ENCODE measurements at regions not wholly inside any gene's neighbourhood (a gene's known extent, or its start where the extent isn't known, plus 50 kb on each side); places are given as distances from the start of the nearest gene placed in this dataset.

- DNase-seq (ENCODE audit: low read depth) (no peak), FAIRE-seq (no peak)
- Histone ChIP-seq H3K4me3 (ENCODE audit: low read depth, low read length) (no peak overlapping the region), H3K36me3 (ENCODE audit: control insufficient read depth, insufficient read depth, low read length) (no peaks in the 10 kb centered on the region), H3K27me3 (ENCODE audit: control insufficient read depth, insufficient read depth, low read length) (no peaks in the 10 kb centered on the region)
- TF ChIP-seq CTCF (IDR thresholded peaks at IDR 0.05; ENCODE audit: insufficient read depth, low read length, severe bottlenecking) = no peak
These were observed 319.0 kb downstream of the KCNRG start for GRCh38 chr13:50334115-50334778.

- Histone ChIP-seq H3K4me3 (ENCODE audit: low read depth, low read length) (no peak overlapping the region), H3K36me3 (ENCODE audit: control insufficient read depth, insufficient read depth, low read length) (no peaks in the 10 kb centered on the region), H3K27me3 (ENCODE audit: control insufficient read depth, insufficient read depth, low read length) (no peaks in the 10 kb centered on the region)
- no peak for FAIRE-seq
- DNase-seq (ENCODE audit: low read depth) = no peak
- TF ChIP-seq CTCF (IDR thresholded peaks at IDR 0.05; ENCODE audit: insufficient read depth, low read length, severe bottlenecking) = no peak
These were observed 319.7 kb downstream of the KCNRG start for GRCh38 chr13:50334944-50335343.

GRCh38 chr13:50339271-50339670 lies 324.0 kb downstream of the KCNRG start:
- FAIRE-seq (no peak), DNase-seq (ENCODE audit: low read depth) (no peak)
- Histone ChIP-seq H3K4me3 (ENCODE audit: low read depth, low read length) (no peak overlapping the region), H3K36me3 (ENCODE audit: control insufficient read depth, insufficient read depth, low read length) (no peaks in the 10 kb centered on the region), H3K27me3 (ENCODE audit: control insufficient read depth, insufficient read depth, low read length) (no peaks in the 10 kb centered on the region)
- no peak for TF ChIP-seq CTCF (IDR thresholded peaks at IDR 0.05; ENCODE audit: insufficient read depth, low read length, severe bottlenecking)

GRCh38 chr13:50340146-50340545 lies 324.9 kb downstream of the KCNRG start:
- TF ChIP-seq CTCF (IDR thresholded peaks at IDR 0.05; ENCODE audit: insufficient read depth, low read length, severe bottlenecking) = no peak
- DNase-seq (ENCODE audit: low read depth) = no peak
- Histone ChIP-seq H3K27me3 (ENCODE audit: control insufficient read depth, insufficient read depth, low read length) (no peaks in the 10 kb centered on the region), H3K4me3 (ENCODE audit: low read depth, low read length) (no peak overlapping the region), H3K36me3 (ENCODE audit: control insufficient read depth, insufficient read depth, low read length) (no peaks in the 10 kb centered on the region)
- no peak for FAIRE-seq

- DNase-seq (ENCODE audit: low read depth) = no peak
These were observed 325.5 kb downstream of the KCNRG start for GRCh38 chr13:50340551-50341287.

More at GRCh38 chr13:50340551-50341287, 325.5 kb downstream of the KCNRG start:
- no peak for FAIRE-seq
- no peaks in the 10 kb centered on the region for H3K36me3 ChIP-seq (ENCODE audit: control insufficient read depth, insufficient read depth, low read length)
- no peak for TF ChIP-seq CTCF (IDR thresholded peaks at IDR 0.05; ENCODE audit: insufficient read depth, low read length, severe bottlenecking)
- no peaks in the 10 kb centered on the region for H3K27me3 ChIP-seq (ENCODE audit: control insufficient read depth, insufficient read depth, low read length)
- H3K4me3 ChIP-seq (ENCODE audit: low read depth, low read length) = no peak overlapping the region

All from bronchial epithelial cell (primary cell).